Activated naive CD8-positive, alpha-beta T cell treated with anti-CD3 and anti-CD28 coated beads, Interleukin-2, amount 50 U/mL, for 24 hours (primary cell): ENCODE measurements at regions not wholly inside any gene's neighbourhood (a gene's known extent, or its start where the extent isn't known, plus 50 kb on each side); places are given as distances from the start of the nearest gene placed in this dataset.
"Not testable (repeated sequence)": the region's sequence is repeated elsewhere in the genome, so short reads cannot be mapped to it uniquely, and the experiment has no call there.

Source experiments
- ATAC-seq: fragments of 150-1000 bp; cut with Tn5 transposase; one replicate; pipeline ENCODE4 v1.10.0; 2021
- DNase-seq: peaks from one replicate; pipeline ENCODE4 v3.0.0; 2021
- H3K27ac Mint-ChIP-seq: one replicate; pipeline ENCODE4 v1.8.0; 2021; ENCODE audit warnings: mild to moderate bottlenecking, mixed read lengths
- H3K27me3 Mint-ChIP-seq: one replicate; pipeline ENCODE4 v1.8.0; 2021; ENCODE audit warnings: mixed read lengths
- H3K36me3 Mint-ChIP-seq: one replicate; pipeline ENCODE4 v1.8.0; 2021; ENCODE audit warnings: low read depth, mixed read lengths
- H3K4me1 Mint-ChIP-seq: one replicate; pipeline ENCODE4 v1.8.0; 2021; ENCODE audit warnings: mixed read lengths
- H3K4me3 Mint-ChIP-seq: one replicate; pipeline ENCODE4 v1.8.0; 2021; ENCODE audit warnings: mild to moderate bottlenecking, moderate library complexity, mixed read lengths
- H3K9me3 Mint-ChIP-seq: one replicate; pipeline ENCODE4 v1.8.0; 2021; ENCODE audit warnings: mixed read lengths

DNA sequence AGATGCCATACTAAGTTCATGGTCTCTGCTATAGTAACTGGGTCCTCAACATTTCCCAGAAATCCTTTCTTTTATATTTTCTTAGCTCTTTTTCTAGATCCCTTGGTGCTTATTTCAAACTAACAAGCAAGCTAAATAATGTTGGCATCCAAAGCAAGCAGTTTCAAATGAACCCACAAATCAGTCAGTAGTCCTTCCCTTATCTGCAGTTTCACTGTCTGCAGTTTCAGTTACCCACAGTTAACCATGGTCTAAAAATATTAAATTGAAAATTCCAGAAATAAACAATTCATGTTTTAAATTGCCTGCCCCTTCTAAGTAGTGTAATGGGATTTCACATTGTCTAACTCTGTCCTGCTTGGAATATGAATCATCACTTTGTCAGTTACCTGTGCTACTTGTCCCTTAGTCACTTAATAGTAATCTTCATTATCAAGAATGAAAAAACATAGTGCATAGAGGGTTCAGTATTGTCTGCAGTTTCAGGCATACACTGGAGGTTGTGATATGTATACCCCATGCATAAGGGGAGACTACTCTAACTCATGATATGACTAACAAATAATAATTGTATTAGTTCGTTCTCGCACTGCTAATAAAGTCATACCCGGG is 633.7 kb downstream of the MECOM start:
- Mint-ChIP-seq H3K27me3 (no peaks in the 10 kb centered on the region), H3K4me3 (no peak overlapping the region), H3K4me1 (no peaks in the 10 kb centered on the region), H3K36me3 (no peaks in the 10 kb centered on the region), H3K9me3 (no peaks in the 10 kb centered on the region), H3K27ac (no peak overlapping the region)
- DNase-seq: no peak
- ATAC-seq: no peak

DNA sequence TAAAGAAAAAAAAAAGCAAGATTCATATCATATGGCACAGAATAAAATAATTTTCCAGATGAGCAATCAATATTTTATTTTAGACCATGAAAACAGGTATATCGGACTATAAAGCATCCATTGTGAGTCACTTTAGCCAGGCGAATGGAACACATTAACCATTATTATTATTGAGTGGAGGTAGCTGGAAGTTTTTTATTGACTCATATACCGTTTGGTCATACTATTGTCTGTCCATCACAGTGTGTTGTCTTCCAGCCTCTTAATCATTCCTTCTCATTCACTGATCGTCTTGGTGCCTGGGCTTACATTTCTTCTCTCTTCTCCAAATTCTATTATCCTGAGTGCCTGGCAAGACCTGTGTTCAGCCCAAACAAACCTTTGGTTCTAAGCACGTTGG is 634.8 kb downstream of the MECOM start:
- no peak for DNase-seq
- H3K4me1 Mint-ChIP-seq: no peaks in the 10 kb centered on the region
- H3K36me3 Mint-ChIP-seq: no peaks in the 10 kb centered on the region
- no peaks in the 10 kb centered on the region for H3K9me3 Mint-ChIP-seq
- ATAC-seq: no peak
- H3K4me3 Mint-ChIP-seq: no peak overlapping the region
- H3K27ac Mint-ChIP-seq: no peak overlapping the region
- no peaks in the 10 kb centered on the region for H3K27me3 Mint-ChIP-seq

DNA sequence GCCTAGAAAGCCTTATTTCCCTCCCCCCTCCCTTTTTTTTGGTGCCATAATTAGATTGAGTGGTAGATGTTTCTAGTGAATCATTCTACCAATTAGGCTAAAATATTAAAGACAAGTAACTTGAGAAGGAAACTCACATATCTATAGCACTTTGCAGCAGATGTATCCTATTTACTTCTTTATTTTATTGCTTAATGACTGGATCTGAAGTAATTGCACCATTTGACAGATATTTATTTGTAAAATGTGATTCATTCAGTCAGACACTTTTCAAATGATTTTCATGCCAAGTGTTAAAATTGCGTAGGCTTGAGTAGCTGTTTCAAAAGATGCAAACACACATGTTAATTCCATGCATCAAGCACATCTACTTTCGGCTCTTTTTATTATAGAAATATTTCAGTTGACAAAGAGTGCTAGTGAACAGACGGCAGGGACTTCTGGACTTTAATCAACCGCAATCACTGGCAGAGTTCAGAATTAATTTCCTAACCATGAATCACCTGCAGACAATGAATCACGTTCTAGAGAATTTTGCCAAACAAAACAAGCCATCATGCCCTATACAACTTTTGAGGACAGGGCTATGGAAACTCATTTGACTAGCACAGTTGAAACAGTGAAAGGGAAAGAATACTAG is 636.8 kb downstream of the MECOM start:
- Mint-ChIP-seq H3K27me3 (peaks cover 1% of the 10 kb centered on the region), H3K9me3 (no peaks in the 10 kb centered on the region), H3K27ac (no peak overlapping the region), H3K36me3 (no peaks in the 10 kb centered on the region), H3K4me3 (no peak overlapping the region), H3K4me1 (no peaks in the 10 kb centered on the region)
- no peak for DNase-seq
- ATAC-seq: no peak

DNA sequence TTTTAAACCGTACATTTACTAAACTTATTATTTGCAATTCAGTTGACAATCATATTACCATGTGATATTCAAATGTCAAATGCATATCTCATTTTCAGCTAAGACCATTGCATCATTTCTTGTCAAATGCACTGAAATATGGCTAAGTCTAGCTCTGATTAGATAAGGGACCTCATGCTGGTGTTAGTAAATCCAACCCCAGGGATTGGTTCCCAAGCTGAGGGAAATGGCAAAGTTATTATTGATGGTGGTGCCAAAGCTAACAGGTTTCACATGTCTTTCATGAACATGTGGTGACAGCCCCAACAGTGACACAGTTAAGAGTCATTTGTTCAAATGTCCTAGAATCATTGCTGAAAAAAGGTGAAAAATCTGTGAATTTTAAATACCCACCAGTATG is 641.1 kb downstream of the MECOM start:
- H3K4me3 Mint-ChIP-seq: no peak overlapping the region
- no peak for ATAC-seq
- DNase-seq: no peak
- peaks cover 1% of the 10 kb centered on the region for H3K27me3 Mint-ChIP-seq
- H3K27ac Mint-ChIP-seq: no peak overlapping the region
- no peaks in the 10 kb centered on the region for H3K36me3 Mint-ChIP-seq
- no peaks in the 10 kb centered on the region for H3K4me1 Mint-ChIP-seq
- H3K9me3 Mint-ChIP-seq: no peaks in the 10 kb centered on the region

DNA sequence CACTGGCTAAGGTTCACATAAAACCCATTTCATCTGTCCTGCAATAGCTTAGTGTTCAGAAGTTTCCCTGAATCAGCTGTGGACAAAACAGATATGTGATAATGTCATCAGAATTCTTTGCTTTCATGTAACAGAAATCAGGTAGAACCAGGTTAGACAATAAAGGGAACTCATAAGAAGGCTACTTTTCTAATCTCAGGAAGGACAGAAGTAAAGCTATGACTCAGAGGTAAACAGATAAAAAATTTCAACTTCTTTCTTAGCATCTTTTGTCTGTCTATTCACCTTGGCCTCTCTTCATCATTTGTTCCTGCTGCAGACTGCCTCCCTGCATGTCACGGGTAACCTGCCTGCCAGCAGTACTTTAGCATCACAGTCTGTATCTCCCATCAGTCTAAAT is 643.1 kb downstream of the MECOM start:
- H3K27ac Mint-ChIP-seq: no peak overlapping the region
- H3K27me3 Mint-ChIP-seq: peaks cover 1% of the 10 kb centered on the region
- no peaks in the 10 kb centered on the region for H3K9me3 Mint-ChIP-seq
- H3K4me1 Mint-ChIP-seq: no peaks in the 10 kb centered on the region
- H3K36me3 Mint-ChIP-seq: no peaks in the 10 kb centered on the region
- no peak for ATAC-seq
- H3K4me3 Mint-ChIP-seq: no peak overlapping the region
- DNase-seq: no peak

DNA sequence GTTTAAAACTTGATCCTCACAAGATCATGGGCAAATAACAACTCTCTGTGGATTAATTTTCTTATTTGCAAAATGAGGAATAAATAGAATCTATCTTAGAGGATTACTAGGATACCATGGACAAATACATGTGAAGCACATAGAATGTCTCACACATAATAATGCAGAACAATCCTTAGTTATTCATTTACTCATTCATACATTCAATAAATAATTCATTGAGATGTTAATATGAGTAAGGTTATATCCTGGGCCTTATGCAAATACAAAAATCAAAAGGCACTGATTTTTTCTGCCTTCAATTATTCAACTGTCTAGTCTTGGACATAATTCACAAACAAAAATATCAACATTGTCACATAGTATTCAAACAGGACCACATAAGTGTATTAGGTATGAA is 654.1 kb downstream of the MECOM start:
- Mint-ChIP-seq H3K9me3 (peaks cover 8% of the 10 kb centered on the region), H3K4me3 (no peak overlapping the region), H3K4me1 (no peaks in the 10 kb centered on the region), H3K27ac (no peak overlapping the region), H3K36me3 (no peaks in the 10 kb centered on the region), H3K27me3 (no peaks in the 10 kb centered on the region)
- DNase-seq (no peak), ATAC-seq (no peak)

DNA sequence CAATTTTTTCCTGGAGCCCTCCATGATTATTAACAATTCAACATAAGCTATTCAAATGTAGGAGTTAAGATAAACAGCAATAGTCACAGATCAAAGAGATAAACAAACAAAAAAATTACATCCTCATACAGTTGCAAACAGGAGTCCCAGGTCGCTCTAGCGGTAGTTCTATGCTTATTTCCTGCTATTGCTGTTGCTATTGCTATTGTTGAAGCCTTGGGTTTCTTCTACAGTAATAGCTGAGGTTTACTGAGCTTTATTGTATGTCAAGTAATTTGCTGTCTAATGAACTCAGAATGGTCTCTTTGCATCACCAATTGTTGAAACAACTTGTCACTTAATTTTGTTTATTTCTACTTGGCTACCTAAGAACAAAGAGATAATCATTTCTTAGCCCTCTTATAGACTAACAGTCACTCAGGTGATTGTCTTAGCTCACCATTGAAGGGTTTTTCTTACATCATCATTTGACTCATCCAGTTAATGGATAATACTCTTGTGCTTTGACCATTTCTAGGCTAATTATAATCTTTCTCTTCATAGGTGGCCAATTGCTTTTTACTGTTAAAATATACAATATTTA is 654.6 kb downstream of the MECOM start:
- Mint-ChIP-seq H3K4me3 (no peak overlapping the region), H3K9me3 (peaks cover 10% of the 10 kb centered on the region), H3K27me3 (no peaks in the 10 kb centered on the region), H3K36me3 (no peaks in the 10 kb centered on the region), H3K4me1 (no peaks in the 10 kb centered on the region), H3K27ac (no peak overlapping the region)
- ATAC-seq (no peak), DNase-seq (no peak)

DNA sequence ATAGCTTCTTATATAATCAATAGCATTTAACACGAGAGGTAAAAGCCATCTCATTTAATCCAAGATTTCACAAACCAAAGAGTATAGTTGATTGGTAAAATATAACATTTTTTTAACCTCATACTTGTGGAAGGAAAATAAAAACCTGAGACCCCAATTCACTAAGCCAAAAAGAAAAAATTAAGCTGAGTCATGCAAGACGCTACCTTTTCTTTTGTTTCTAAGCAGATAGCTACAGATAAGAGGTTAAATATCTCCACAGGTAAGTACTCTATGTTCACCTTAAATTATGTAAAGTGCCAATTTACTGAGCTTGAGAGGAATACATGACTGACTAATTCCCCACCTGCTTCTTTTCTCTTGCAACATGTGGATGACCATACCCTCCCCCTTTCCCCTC is 656.4 kb downstream of the MECOM start:
- no peak for DNase-seq
- H3K4me3 Mint-ChIP-seq: no peak overlapping the region
- H3K9me3 Mint-ChIP-seq: peaks cover 3% of the 10 kb centered on the region
- no peaks in the 10 kb centered on the region for H3K36me3 Mint-ChIP-seq
- H3K4me1 Mint-ChIP-seq: no peaks in the 10 kb centered on the region
- no peak overlapping the region for H3K27ac Mint-ChIP-seq
- H3K27me3 Mint-ChIP-seq: no peaks in the 10 kb centered on the region
- ATAC-seq: no peak

DNA sequence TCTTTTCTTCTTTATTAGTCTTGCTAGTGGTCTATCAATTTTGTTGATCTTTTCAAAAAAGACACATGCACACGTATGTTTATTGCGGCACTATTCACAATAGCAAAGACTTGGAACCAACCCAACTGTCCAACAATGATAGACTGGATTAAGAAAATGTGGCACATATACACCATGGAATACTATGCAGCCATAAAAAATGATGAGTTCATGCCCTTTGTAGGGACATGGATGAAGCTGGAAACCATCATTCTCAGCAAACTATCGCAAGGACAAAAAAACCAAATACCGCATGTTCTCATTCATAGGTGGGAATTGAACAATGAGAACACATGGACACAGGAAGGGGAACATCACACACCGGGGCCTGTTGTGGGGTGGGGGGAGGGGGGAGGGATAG is 657.1 kb downstream of the MECOM start:
- H3K4me3 Mint-ChIP-seq, H3K27me3 Mint-ChIP-seq, H3K9me3 Mint-ChIP-seq, H3K4me1 Mint-ChIP-seq, H3K36me3 Mint-ChIP-seq, H3K27ac Mint-ChIP-seq, ATAC-seq, DNase-seq: not testable (repeated sequence)

DNA sequence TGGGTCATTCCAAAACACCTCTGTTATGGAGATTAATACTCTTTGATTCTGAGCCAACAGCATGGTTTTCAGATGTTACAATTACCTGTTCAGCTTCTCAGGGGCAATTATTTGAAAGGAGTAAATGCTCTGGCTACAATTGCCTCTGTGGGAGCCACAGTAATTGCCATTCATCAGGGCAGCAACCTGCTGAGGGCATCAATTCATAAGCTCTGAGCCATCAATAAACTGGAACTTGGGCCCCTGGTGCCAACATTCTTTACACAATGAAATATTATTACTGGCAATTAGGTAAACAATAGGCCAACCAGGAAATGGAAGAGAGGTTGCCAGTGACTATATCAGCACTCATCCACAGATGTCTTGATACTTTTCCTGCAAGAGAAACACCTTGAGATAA is 660.8 kb downstream of the MECOM start:
- no peak overlapping the region for H3K4me3 Mint-ChIP-seq
- no peaks in the 10 kb centered on the region for H3K4me1 Mint-ChIP-seq
- no peak for DNase-seq
- no peaks in the 10 kb centered on the region for H3K27me3 Mint-ChIP-seq
- H3K36me3 Mint-ChIP-seq: no peaks in the 10 kb centered on the region
- ATAC-seq: no peak
- peaks cover 3% of the 10 kb centered on the region for H3K9me3 Mint-ChIP-seq
- H3K27ac Mint-ChIP-seq: no peak overlapping the region

DNA sequence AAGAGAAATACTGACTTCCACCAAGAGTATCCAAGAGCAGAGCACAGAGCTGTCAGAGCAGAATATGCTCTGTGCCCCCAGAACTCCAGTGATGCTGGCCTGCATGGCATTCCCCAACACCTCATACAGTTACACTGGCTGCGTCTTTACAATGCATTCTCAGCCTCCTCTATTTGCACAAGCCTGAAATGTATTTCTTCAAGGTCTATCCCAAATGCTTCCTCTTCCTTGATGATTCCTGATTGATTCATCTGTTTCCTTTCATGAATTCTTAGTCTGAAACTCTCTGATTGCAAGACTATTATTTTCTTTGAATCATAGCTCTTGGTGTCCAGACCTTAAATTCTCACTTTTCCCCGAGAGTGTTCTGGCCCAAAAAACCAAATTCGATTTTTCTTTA is 664.7 kb downstream of the MECOM start:
- no peak overlapping the region for H3K27ac Mint-ChIP-seq
- H3K36me3 Mint-ChIP-seq: no peaks in the 10 kb centered on the region
- no peaks in the 10 kb centered on the region for H3K4me1 Mint-ChIP-seq
- DNase-seq (no peak), ATAC-seq (no peak)
- H3K4me3 Mint-ChIP-seq: no peak overlapping the region
- no peaks in the 10 kb centered on the region for H3K9me3 Mint-ChIP-seq
- H3K27me3 Mint-ChIP-seq: no peaks in the 10 kb centered on the region

DNA sequence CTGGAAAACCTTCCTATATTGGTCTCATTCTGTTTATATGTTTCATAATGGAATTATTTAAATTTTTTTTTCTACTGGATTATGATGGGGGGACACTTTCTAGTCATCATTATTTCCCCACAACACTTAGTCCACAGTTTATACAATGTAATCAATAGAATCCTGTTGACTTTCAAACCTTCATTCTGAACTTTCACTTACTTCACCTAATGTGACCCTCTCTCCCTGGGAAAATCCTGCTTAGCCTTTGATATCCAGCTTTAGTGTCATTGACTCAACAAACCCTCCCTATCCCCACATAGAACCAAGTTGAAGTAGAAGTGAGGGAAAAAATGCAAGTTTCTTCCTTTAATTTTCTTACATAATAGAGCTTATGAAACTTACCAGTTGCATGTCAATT is 666.0 kb downstream of the MECOM start:
- ATAC-seq (no peak), DNase-seq (no peak)
- no peaks in the 10 kb centered on the region for H3K4me1 Mint-ChIP-seq
- no peak overlapping the region for H3K4me3 Mint-ChIP-seq
- H3K27me3 Mint-ChIP-seq: no peaks in the 10 kb centered on the region
- H3K36me3 Mint-ChIP-seq: no peaks in the 10 kb centered on the region
- H3K9me3 Mint-ChIP-seq: no peaks in the 10 kb centered on the region
- H3K27ac Mint-ChIP-seq: no peak overlapping the region

DNA sequence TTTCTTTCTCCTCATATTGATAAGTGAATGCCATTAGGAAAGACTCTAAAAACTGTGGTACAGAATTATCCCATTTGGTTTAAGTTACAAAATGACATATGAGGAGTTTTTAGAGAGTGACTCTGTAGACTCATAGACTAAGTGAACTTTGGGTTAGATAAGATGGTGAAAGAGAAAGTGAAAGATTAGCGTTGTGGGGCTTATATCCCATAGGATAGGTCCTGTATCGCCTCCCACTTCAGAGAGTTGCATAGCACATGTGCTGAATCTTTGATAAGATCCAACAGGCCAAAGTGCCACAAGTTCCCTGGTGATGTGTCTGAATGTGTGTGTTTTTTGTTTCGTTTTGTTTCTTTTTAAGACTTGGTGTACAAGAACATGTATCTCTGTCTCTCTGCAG is 666.9 kb downstream of the MECOM start:
- no peak for DNase-seq
- no peak for ATAC-seq
- no peaks in the 10 kb centered on the region for H3K27me3 Mint-ChIP-seq
- no peaks in the 10 kb centered on the region for H3K36me3 Mint-ChIP-seq
- no peak overlapping the region for H3K27ac Mint-ChIP-seq
- H3K4me1 Mint-ChIP-seq: no peaks in the 10 kb centered on the region
- H3K4me3 Mint-ChIP-seq: no peak overlapping the region
- no peaks in the 10 kb centered on the region for H3K9me3 Mint-ChIP-seq

DNA sequence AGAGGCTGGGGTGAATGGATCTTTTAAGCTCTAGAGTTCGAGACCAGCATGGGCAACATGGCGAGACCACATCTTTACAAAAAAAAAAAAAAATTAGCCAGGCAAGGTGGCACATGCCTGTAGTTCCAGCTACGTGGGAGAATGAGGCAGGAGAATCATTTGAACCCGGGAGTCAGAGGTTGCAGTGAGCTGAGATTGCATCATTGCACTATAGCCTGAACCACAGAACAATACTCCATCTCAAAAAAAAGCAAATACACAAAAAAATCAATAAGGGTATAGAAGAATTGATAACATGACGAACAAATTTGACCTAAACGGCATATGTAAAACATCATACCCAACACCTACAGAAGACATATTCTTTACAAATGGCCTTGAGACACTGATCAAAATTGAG is 668.4 kb downstream of the MECOM start:
- ATAC-seq (no peak), DNase-seq (no peak)
- H3K9me3 Mint-ChIP-seq: no peaks in the 10 kb centered on the region
- H3K27ac Mint-ChIP-seq: no peak overlapping the region
- no peaks in the 10 kb centered on the region for H3K36me3 Mint-ChIP-seq
- H3K4me1 Mint-ChIP-seq: no peaks in the 10 kb centered on the region
- H3K27me3 Mint-ChIP-seq: no peaks in the 10 kb centered on the region
- no peak overlapping the region for H3K4me3 Mint-ChIP-seq

DNA sequence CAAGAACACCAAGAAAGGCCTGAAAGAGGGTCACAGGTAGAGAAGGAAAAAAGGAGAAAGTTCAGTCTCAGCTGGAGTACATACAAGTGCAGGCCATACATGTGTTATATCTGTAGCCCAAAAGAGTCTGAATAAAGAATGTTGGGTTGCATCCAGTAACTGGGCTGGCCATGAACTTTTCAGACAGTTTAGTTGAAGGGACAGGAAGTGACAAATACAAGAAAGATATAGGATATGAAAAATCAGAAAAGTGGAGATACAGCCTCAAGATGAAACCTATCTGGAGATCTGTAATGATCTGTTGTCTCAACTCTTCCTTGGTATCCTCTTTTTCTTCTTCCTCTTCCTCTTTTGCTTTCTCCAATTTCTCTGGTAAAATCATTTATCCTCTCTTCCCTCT is 671.7 kb downstream of the MECOM start:
- DNase-seq (no peak), ATAC-seq (no peak)
- Mint-ChIP-seq H3K27ac (no peak overlapping the region), H3K27me3 (no peaks in the 10 kb centered on the region), H3K36me3 (no peaks in the 10 kb centered on the region), H3K4me3 (no peak overlapping the region), H3K9me3 (no peaks in the 10 kb centered on the region), H3K4me1 (no peaks in the 10 kb centered on the region)

DNA sequence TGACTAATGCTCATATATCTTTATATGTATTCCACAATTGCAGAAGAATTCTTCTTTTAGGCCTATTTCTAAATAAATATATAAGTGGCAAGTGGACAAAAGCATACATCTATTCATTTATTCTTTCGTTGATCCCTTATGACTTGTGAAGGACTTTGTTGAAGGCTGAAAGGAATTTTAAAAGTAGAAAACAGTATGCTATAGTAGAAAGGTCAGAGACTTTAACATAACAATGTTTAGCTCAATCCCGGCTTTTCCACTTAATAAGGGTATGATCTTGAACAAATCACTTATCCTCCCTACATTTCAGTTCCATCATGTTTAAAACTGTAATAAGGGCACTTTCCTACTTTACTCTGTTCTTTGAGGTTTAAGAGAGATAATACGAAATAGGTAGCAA is 672.9 kb downstream of the MECOM start:
- Mint-ChIP-seq H3K36me3 (no peaks in the 10 kb centered on the region), H3K9me3 (no peaks in the 10 kb centered on the region), H3K27me3 (no peaks in the 10 kb centered on the region), H3K27ac (no peak overlapping the region), H3K4me1 (no peaks in the 10 kb centered on the region), H3K4me3 (no peak overlapping the region)
- DNase-seq (no peak), ATAC-seq (no peak)
